Suppressor macrophage treated with lipopolysaccharide for 4 hours (primary cell): ENCODE measurements at regions not wholly inside any gene's neighbourhood (a gene's known extent, or its start where the extent isn't known, plus 50 kb on each side); places are given as distances from the start of the nearest gene placed in this dataset.

Source experiments
- DNase-seq: peaks from one replicate; pipeline ENCODE4 v3.0.0-alpha.2; 2020

DNA sequence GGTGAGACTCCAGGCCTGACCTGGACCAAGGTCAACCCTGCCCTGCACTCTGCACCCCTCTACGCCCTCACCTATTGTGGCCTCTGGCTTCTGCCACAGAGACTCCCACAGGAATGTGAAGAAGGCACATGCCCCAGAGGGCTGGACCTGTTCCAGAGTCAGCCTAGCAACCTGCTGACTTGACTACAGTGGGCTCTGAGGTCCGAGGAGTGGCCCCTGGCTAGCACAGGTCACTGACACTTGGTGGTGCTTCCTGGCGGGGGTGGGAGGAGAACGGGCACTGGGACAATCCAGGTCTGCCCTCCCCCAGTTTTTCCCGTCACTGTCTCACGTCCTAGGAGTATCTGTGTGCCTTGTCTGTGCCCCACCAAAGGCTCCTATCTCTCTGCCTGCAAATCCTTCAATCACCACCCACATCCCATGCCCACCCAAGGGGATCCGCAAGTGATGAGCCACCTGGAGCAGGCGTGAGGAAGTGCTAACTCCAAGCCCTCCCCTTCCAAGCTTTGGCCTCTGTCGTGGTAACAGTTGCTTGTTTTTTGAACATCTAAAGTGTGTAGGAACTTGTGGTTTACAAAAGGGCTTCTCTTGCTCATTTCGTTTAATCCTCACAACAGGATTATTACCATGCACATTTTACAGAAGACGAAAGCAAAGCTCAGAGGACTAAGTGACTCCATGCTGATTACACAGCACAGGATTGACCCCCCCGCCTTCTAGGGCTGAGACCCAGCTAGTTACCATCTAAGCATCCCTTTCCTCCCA, 86.2 kb downstream of the MCFD2 start:
- no peak for DNase-seq

- no peak for DNase-seq
Measured at GRCh38 chr2:46828491-46829230, 86.9 kb downstream of the MCFD2 start.

- no peak for DNase-seq
Measured at GRCh38 chr2:46828135-46828438, 87.5 kb downstream of the MCFD2 start.

GRCh38 chr2:46827274-46828134, 88.1 kb downstream of the MCFD2 start:
- DNase-seq: no peak

DNA sequence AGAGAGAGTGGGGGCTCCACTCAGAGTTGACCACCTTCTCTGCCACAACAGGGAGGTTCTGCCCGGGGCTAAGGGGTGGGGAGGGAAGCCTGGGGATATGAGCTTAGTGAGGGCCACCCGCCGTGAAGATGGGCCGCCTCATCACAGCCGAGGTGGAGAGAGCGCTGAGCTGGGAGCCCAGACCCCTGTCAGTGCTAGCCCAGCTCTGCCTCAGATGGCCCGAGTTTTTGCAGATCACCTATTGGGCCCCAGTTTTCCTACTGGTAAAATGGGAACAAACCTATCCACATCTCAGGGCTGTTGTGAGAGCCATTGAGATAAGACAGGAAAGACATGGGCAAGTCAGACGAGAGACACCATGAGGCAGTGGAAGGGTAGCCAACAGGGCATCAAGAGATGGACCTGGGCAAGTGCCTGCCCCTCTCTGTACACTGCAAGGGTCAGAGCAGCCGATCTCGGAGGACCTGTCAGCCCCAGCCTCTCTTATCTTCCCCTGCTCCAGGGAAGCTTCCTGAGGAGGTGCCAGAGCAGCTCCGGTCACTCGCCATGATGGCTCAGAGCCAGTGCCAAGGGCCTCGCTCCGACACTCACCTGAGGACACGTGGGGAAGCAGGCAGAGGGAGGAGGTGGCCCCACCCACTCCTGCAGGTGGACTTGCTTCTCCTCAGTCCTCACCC, 88.9 kb downstream of the MCFD2 start:
- DNase-seq: no peak

DNA sequence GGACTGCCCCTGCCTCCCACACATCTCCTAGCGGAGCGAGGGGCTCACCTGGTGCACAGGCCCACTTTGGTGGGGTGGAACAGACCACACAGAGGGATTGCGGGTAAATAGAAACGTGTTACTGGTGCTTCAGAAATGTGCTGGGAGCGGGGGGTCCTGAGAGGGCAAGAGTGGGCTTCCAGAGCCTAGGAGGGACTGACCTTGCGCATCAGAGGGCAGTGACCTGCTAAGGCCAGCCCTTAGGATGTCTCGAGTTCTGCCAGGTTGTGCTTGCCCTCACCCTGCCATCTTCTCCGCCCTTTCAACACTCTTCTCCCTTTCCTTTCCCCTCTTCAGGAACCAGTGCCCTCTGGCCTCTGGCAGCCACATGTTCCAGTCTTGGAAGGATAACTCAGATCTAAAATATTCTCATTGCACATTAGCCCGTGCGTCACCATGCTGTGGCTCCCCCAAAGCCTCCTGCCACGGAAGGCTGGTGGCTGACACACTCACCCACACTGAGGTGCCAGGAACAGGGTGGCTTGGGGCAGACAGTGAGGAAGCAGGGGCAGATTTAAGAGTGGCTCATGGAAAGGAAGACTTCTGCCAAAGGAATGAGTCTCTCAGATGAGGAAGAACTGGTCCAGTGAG, 89.6 kb downstream of the MCFD2 start:
- DNase-seq: no peak

DNA sequence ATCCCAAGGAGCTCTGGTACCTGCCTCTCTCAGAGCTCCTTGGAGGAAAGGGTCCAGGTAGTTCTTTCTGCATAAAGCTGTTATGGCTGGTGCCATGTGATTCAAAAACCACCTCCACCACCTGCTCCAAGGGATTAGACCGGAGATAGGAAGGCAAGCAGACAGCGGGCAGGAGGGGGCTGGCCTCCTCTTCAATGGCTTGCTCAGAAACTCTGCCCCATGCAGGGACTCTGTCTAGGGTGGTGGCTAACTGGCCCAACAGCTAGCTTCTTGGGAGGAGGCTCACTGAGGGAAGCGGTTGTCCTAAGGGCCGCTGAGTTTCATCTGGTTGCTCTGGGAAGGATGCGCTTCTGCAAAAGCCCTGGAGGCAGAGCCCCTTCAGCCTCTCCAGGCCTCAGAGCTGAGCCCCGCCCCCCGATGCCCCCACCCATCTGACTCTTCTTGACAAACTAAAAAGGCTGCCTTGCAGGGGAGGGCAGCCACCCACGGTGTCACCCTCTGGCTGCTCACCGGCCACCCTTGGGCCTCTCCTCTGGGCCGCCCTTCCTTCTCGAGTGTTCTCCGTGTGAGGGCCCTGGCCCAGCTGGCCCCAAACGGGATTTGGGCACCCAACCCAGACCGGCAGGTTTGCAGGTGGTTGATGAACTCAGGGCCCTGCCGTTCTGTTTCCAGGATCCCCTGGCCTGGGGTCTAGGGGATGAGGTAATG, 90.2 kb downstream of the MCFD2 start:
- DNase-seq: no peak

- DNase-seq: no peak
Measured at GRCh38 chr2:46824611-46825010, 91.0 kb downstream of the MCFD2 start.

- DNase-seq: no peak
Measured at GRCh38 chr2:46821600-46821999, 94.0 kb downstream of the MCFD2 start.

- DNase-seq: no peak
Measured at GRCh38 chr2:46818819-46819218, 96.8 kb downstream of the MCFD2 start.

GRCh38 chr2:46818141-46818621, 97.4 kb downstream of the MCFD2 start:
- no peak for DNase-seq

DNA sequence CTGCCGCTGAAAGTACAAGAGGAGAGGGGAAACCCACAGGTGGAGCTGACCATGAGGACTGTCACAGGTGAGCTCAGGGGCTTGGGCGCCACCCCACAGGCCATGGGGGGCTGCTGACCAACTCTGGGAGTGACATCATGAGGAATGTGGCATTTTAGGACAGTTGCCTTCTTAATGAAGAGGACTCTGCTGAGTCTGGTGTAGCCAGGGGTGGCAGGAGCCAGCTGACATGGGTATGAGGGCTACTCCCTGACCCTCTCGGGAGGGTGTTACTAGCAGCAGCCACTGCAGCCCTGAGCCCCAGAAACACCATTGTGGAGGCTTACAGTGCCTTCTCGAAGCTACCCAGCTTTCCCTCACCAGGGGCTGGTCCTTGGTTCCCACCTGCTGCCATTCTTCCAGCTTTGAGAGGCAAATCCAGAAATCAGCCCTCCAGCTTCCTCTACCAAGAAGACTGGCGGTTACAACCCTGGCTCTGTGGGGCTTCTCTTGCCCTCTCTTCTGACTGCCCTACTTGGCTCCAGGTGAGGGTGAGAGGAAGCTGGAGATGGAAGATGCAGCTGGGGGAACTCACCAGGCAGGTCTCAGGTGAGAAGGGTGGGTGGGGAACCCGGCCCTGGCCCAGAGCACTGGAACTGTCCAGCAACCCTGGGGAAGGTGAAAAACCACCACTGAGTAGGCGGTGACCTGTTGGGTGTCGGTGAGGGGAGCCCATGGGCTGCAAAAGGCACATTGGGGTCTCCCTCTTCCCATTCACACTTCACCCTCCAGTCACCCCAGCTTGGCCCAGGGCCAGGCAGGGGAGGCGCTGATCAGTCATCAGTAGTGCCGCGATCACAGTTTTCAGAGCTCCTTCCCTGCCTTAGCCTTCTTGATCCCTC, 98.5 kb downstream of the MCFD2 start:
- no peak for DNase-seq

DNA sequence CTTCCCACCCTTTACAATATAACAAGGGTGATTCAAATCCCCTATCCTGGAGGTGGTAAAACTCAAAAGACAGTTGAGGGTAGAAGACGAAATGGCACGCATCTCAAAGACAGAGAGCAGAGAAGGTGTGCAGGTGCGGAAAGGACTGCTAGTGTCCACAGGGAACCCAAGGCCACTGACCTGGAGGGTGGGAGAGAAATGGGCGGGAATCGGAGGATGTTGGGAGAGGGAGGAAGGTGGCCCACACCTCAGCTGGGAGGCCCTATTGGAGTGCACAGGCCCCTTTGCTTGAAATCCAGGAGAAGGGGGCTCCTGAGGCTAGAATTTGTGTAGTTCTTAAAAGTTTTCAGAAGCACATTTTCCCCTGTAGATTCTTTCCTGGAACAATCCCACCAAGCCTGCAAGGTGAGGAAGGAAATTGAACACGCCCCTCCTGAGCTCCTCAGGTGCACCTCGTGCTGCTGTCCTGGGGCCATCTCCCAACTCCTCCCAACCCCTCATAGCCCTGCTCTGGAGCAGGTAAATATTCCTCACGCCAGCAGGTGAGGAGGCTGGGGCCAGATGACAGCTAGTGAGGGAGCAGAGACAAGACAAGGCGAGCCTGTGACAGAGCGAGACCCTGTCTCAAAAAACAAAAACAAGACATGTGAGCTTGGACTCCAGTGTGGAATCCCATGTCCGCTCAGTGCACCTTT, 99.3 kb downstream of the MCFD2 start:
- DNase-seq: no peak

GRCh38 chr2:46815121-46815802, 100.3 kb downstream of the MCFD2 start:
- peak; percentile 68 for DNase-seq

GRCh38 chr2:46814160-46814961, 101.2 kb downstream of the MCFD2 start:
- DNase-seq: peak; percentile 87

GRCh38 chr2:46813680-46814079, 101.9 kb downstream of the MCFD2 start:
- DNase-seq: no peak

- no peak for DNase-seq
Measured at GRCh38 chr2:46813020-46813415, 102.6 kb downstream of the MCFD2 start.
